Keratinocyte (primary cell): ENCODE measurements at regions not wholly inside any gene's neighbourhood (a gene's known extent, or its start where the extent isn't known, plus 50 kb on each side); places are given as distances from the start of the nearest gene placed in this dataset.

Experiments
- DNase-seq: peaks from one replicate; pipeline ENCODE4 v3.0.0-alpha.2; 2011; ENCODE audit warnings: low read depth, missing footprints, low spot score
- FAIRE-seq: peaks from 2 replicates; lab custom pipeline; 2011; peaks lifted over from hg19 to GRCh38; lab: Jason Lieb, UNC
- H2AFZ ChIP-seq: 2 replicates; pipeline ENCODE4 v1.6.0; 2012; ENCODE audit warnings: low read length, control low read depth, inconsistent platforms; ENCODE audit not compliant: control insufficient read depth
- H3K27ac ChIP-seq: 2 replicates; pipeline ENCODE4 v1.5.1; 2011; ENCODE audit warnings: low read length; ENCODE audit not compliant: control insufficient read depth, insufficient read depth
- H3K27me3 ChIP-seq: 3 replicates; pipeline ENCODE4 v1.6.0; 2011; ENCODE audit warnings: low read length; ENCODE audit not compliant: control insufficient read depth, insufficient read depth; ENCODE audit errors: extremely low read depth
- H3K36me3 ChIP-seq, 2 experiments: 2 replicates in 1 of 2; 3 replicates in 1 of 2; pipeline ENCODE4 v1.5.1; 2011; ENCODE audit warnings: low read length in 2 of 2, mild to moderate bottlenecking in 1 of 2; ENCODE audit not compliant: control insufficient read depth in 2 of 2, insufficient read depth in 2 of 2; ENCODE audit errors: extremely low read depth in 1 of 2
- H3K4me1 ChIP-seq: 3 replicates; pipeline ENCODE4 v1.5.1; 2011; ENCODE audit warnings: low read length; ENCODE audit not compliant: control insufficient read depth, insufficient read depth; ENCODE audit errors: extremely low read depth
- H3K4me2 ChIP-seq: 3 replicates; pipeline ENCODE4 v1.6.0; 2011; ENCODE audit warnings: low read depth, low read length; ENCODE audit not compliant: control insufficient read depth, insufficient read depth; ENCODE audit errors: extremely low read depth
- H3K4me3 ChIP-seq, 3 experiments: fragments of 200-600 bp in 1 of 3; sonication (generic) in 1 of 3; 2 replicates in 2 of 3; 3 replicates in 1 of 3; pipeline ENCODE4 v1.5.1; 2011 to 2016; ENCODE audit warnings: low read length in 3 of 3, mild to moderate bottlenecking in 3 of 3, control low read depth in 2 of 3, inconsistent platforms in 1 of 3, low read depth in 1 of 3, mixed read lengths in 1 of 3, mixed run types in 1 of 3, moderate library complexity in 1 of 3; ENCODE audit not compliant: control insufficient read depth in 2 of 3, insufficient read depth in 2 of 3; ENCODE audit errors: extremely low read depth in 1 of 3
- H3K79me2 ChIP-seq: 2 replicates; pipeline ENCODE4 v1.6.0; 2012; ENCODE audit warnings: low read length; ENCODE audit not compliant: control insufficient read depth, insufficient read depth
- H3K9ac ChIP-seq: 3 replicates; pipeline ENCODE4 v1.6.0; 2011; ENCODE audit warnings: low read length; ENCODE audit not compliant: control insufficient read depth, insufficient read depth; ENCODE audit errors: extremely low read depth
- H3K9me1 ChIP-seq: 3 replicates; pipeline ENCODE4 v1.6.0; 2011; ENCODE audit warnings: low read length; ENCODE audit not compliant: control insufficient read depth, insufficient read depth; ENCODE audit errors: extremely low read depth
- H3K9me3 ChIP-seq: 2 replicates; pipeline ENCODE4 v1.5.1; 2012; ENCODE audit warnings: low read depth, low read length; ENCODE audit not compliant: control insufficient read depth
- H4K20me1 ChIP-seq: 3 replicates; pipeline ENCODE4 v1.6.0; 2011; ENCODE audit warnings: low read length; ENCODE audit not compliant: control insufficient read depth, insufficient read depth; ENCODE audit errors: extremely low read depth
- EZH2 ChIP-seq: IDR thresholded peaks from one replicate; pipeline ENCODE4 v1.6.1; 2012; ENCODE audit warnings: inconsistent platforms, mild to moderate bottlenecking, low read length, moderate library complexity
- dilution Hi-C: fragments of 300-500 bp; cut with MboI; formaldehyde crosslinking; loops from one replicate; pipeline ENCODE4 v1.7.0; 2020; ENCODE audit warnings: low sequenced_read_pairs; ENCODE audit not compliant: extremely low pct_ligation_motif_present
- TF ChIP-seq, protein P1 (sequence below), 3 experiments: IDR thresholded peaks in 1 of 3; conservative IDR thresholded peaks in 1 of 3; optimal IDR thresholded peaks in 1 of 3; 2 replicates in 2 of 3; 3 replicates in 1 of 3; pipeline versions ENCODE3 to v1.5.1; 2011; ENCODE audit warnings: low read length in 3 of 3, mild to moderate bottlenecking in 3 of 3, moderate library complexity in 2 of 3, control low read depth in 1 of 3, inconsistent platforms in 1 of 3; ENCODE audit not compliant: insufficient read depth in 2 of 3; ENCODE audit errors: extremely low read depth in 1 of 3

- Histone ChIP-seq H3K27me3 (peaks cover 4% of the 10 kb centered on the region), H3K9me3 (peaks cover 10% of the 10 kb centered on the region)
These were observed 57.5 kb upstream of the BHLHE23 start for GRCh38 chr20:63064310-63064709.

DNA sequence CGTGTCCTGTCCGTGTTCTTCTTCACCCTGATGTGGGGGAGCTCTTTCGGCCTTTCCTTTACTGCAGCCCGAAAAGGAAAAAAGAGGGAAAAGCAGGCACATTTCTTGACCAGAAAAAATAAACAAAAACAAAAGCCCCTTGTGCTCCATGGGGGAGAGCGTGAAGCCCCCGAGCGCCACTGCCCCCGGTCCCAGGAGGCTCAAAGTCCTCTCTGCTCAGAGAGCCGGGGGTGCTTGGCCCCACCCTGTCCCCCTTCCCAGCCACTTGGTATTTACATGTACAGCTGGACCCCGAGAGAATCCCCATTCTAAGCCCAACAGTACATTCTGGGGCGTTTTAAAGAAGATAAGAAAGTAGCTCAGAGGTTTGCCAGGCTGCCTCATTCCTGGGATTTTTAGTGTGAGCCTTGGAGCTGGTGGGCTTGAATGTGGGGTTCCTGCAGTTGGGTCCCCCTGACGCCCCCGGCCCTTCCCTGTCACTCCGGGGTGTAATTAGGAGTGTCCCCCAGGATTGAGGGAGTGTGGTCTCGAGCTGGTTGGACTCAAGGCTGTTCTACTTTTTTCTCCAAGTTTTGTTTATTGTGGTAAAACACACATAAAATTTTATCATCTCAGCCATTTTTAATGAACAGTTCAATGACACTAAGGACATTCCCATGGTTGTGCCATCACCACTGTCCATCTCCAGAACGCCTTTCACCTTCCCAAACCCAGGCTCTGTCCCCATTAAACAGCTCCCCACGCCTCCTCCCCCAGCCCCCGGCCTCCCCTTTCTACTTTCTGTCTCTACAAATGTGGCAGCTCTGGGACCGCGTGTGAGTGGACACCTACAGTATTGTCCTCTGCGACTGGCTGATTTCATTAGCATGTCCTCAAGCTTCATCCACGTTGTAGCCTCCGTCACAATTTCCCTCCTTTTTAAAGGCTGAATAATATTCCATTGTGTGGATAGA, 55.7 kb upstream of the BHLHE23 start:
- Histone ChIP-seq H3K27ac (no peak overlapping the region), H3K4me1 (no peaks in the 10 kb centered on the region), H3K4me2 (no peak overlapping the region), H3K9ac (no peak overlapping the region), H3K9me3 (peaks cover 10% of the 10 kb centered on the region), H3K79me2 (no peaks in the 10 kb centered on the region), H3K4me3 (no peak overlapping the region), H3K27me3 (no peaks in the 10 kb centered on the region), H3K9me1 (no peaks in the 10 kb centered on the region), H2AFZ (no peak overlapping the region), H4K20me1 (no peaks in the 10 kb centered on the region), H3K36me3 (no peaks in the 10 kb centered on the region)
- TF ChIP-seq EZH2: no peak
- TF ChIP-seq, protein P1, sequence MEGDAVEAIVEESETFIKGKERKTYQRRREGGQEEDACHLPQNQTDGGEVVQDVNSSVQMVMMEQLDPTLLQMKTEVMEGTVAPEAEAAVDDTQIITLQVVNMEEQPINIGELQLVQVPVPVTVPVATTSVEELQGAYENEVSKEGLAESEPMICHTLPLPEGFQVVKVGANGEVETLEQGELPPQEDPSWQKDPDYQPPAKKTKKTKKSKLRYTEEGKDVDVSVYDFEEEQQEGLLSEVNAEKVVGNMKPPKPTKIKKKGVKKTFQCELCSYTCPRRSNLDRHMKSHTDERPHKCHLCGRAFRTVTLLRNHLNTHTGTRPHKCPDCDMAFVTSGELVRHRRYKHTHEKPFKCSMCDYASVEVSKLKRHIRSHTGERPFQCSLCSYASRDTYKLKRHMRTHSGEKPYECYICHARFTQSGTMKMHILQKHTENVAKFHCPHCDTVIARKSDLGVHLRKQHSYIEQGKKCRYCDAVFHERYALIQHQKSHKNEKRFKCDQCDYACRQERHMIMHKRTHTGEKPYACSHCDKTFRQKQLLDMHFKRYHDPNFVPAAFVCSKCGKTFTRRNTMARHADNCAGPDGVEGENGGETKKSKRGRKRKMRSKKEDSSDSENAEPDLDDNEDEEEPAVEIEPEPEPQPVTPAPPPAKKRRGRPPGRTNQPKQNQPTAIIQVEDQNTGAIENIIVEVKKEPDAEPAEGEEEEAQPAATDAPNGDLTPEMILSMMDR (optimal IDR thresholded peaks at IDR 0.05 in 1 of 3, IDR thresholded peaks at IDR 0.05 in 1 of 3, conservative IDR thresholded peaks at IDR 0.05 in 1 of 3; ENCODE audit: extremely low read depth in 1 of 3, insufficient read depth in 2 of 3, low read length in 3 of 3): no peak
- FAIRE-seq (no peak), DNase-seq (no peak)
- dilution Hi-C loops: no loop called here

More at GRCh38 chr20:63064310-63064709, 57.5 kb upstream of the BHLHE23 start:
- no peak overlapping the region for H3K27ac ChIP-seq
- no peaks in the 10 kb centered on the region for H3K79me2 ChIP-seq
- H3K9me1 ChIP-seq: no peaks in the 10 kb centered on the region
- H3K9ac ChIP-seq: no peak overlapping the region
- H3K4me2 ChIP-seq: no peak overlapping the region
- TF ChIP-seq, protein P1 (optimal IDR thresholded peaks at IDR 0.05 in 1 of 3, IDR thresholded peaks at IDR 0.05 in 1 of 3, conservative IDR thresholded peaks at IDR 0.05 in 1 of 3; ENCODE audit: extremely low read depth in 1 of 3, insufficient read depth in 2 of 3, low read length in 3 of 3): no peak
- TF ChIP-seq EZH2: no peak
- dilution Hi-C loops: no loop called here
- no peaks in the 10 kb centered on the region for H3K4me1 ChIP-seq
- no peak overlapping the region for H2AFZ ChIP-seq
- no peaks in the 10 kb centered on the region for H4K20me1 ChIP-seq
- H3K4me3 ChIP-seq: no peak overlapping the region
- H3K36me3 ChIP-seq: no peaks in the 10 kb centered on the region
- FAIRE-seq (no peak), DNase-seq (no peak)
